ENCODE measurements at regions not wholly inside any gene's neighbourhood (a gene's known extent, or its start where the extent isn't known, plus 50 kb on each side); places are given as distances from the start of the nearest gene placed in this dataset.

DNA sequence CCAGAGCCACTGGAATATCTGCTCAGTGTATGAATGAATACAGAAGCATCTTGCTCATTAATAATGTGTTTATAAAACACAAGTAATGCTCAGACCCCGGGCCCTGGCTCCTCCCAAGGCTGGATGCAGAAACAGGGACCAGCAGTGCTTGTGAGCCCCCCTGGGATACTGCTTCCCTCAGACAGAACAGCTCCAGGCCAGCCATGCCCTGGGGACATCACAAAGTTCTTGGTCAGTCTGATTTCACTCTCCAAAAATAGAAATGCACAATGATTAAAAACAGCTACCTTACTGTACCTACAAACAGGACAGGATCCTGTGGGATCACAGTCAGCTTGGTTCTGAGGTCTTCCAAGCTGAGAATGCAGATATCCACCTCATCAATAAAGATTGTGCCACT lies 68.2 kb downstream of the ABCC12 start:
- no peaks in the 10 kb centered on the region for H3K79me2 ChIP-seq (ENCODE audit: control insufficient read depth, insufficient read depth, low read length)
- no peak for ATAC-seq
- no peak overlapping the region for H3K9ac ChIP-seq (ENCODE audit: insufficient read depth in 1 of 2, low read depth in 2 of 2, low read length in 2 of 2)
- H3K36me3 ChIP-seq (ENCODE audit: control insufficient read depth, insufficient read depth, low read length), result no peaks in the 10 kb centered on the region
- in situ Hi-C loops (cut with MboI), result no loop called here
- BruUV-seq (replicated peaks), result no TSS peak
- POLR2A ChIA-PET, result interaction anchor here (0.8 kb wide), 1 partner anchor 62 kb away, joined by 3 read pairs; no protein-coding TSS in a partner anchor
- no peaks in the 10 kb centered on the region for H3K9me3 ChIP-seq (replicated peaks; ENCODE audit: control insufficient read depth, insufficient read depth, low read depth, low read length)
- no peak for DNase-seq (ENCODE audit: extremely low read depth in 1 of 4, low spot score in 3 of 4)
- no peak overlapping the region for H3K4me2 ChIP-seq (ENCODE audit: insufficient read depth, low read length)
- FAIRE-seq, result no peak
- no peaks in the 10 kb centered on the region for H3K4me1 ChIP-seq (replicated peaks in 1 of 2; ENCODE audit: control insufficient read depth in 2 of 2, insufficient read depth in 2 of 2, low read length in 2 of 2)
- no peak for TF ChIP-seq RCOR1 (IDR thresholded peaks at IDR 0.05; ENCODE audit: borderline replicate concordance in 1 of 2, low read depth in 2 of 2, low read length in 2 of 2)
- no peak for TF ChIP-seq HCFC1 (IDR thresholded peaks at IDR 0.05; ENCODE audit: low read depth, low read length)
- TF ChIP-seq ZNF830 (CRISPR knock-in tag; IDR thresholded peaks at IDR 0.05), result no peak
- TF ChIP-seq RFX1 (IDR thresholded peaks at IDR 0.05), result no peak
- no peak for TF ChIP-seq ERF (CRISPR knock-in tag; IDR thresholded peaks at IDR 0.05)
- H4K20me1 ChIP-seq (replicated peaks; ENCODE audit: control insufficient read depth, insufficient read depth, low read length), result peaks cover 3% of the 10 kb centered on the region; the same call in 1 of the 2 replicates
- H3K27me3 ChIP-seq (ENCODE audit: control insufficient read depth in 2 of 2, insufficient read depth in 2 of 2, low read length in 2 of 2), result peaks cover 29 to 36% of the 10 kb centered on the region in 2 experiments
- H2AFZ ChIP-seq (ENCODE audit: low read depth, low read length), result no peak overlapping the region
- intact Hi-C loops (cut with micrococcal nuclease), result no loop called here
- 0% methylated on average over 1 of the region's 1 CpG for WGBS (ENCODE audit: insufficient coverage, low coverage, missing lambda C conversion rate)
- H3K27ac ChIP-seq (ENCODE audit: extremely low read depth, low read depth, low read length), result no peak overlapping the region
- H3K4me3 ChIP-seq, result no peak overlapping the region
- CTCF ChIA-PET (ENCODE audit: low intra/inter-chr PET ratio), result no interaction called here
- no peaks in the 10 kb centered on the region for H3K9me1 ChIP-seq (ENCODE audit: control insufficient read depth, insufficient read depth, low read length)

DNA sequence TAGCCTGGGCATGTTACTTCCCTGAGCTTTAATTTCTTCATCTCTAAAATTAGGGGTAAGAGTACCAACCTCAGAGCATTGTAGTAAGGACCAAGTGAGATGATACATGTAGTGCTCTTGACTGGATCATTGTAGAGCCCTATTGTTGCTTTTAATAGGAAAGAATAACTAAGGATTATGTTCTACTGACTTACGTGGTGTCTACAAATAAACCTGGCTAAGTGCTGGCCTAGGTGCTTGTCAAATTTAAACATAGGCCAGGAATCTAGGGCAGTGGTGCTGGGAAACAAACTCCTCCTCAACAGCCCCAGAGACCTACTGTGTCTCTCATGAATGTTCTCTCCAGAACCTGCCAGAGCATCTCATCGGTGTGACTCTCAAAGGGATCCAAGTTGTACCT lies 69.4 kb downstream of the ABCC12 start:
- POLR2A ChIA-PET, result interaction anchor here (0.7 kb wide), 1 partner anchor 879 kb away, joined by 3 read pairs; no protein-coding TSS in a partner anchor
- no peak overlapping the region for H3K4me2 ChIP-seq (ENCODE audit: insufficient read depth, low read length)
- intact Hi-C loops (cut with micrococcal nuclease) (no loop called here), in situ Hi-C loops (cut with MboI) (no loop called here)
- H3K9ac ChIP-seq (ENCODE audit: insufficient read depth in 1 of 2, low read depth in 2 of 2, low read length in 2 of 2), result no peak overlapping the region
- TF ChIP-seq ZBED1 (IDR thresholded peaks at IDR 0.05), result no peak
- TF ChIP-seq HNRNPH1 (optimal IDR thresholded peaks at IDR 0.05; ENCODE audit: low read depth, low read length), result no peak
- no peak for FAIRE-seq
- no peaks in the 10 kb centered on the region for H3K9me3 ChIP-seq (replicated peaks; ENCODE audit: control insufficient read depth, insufficient read depth, low read depth, low read length)
- 0% methylated on average over 2 of the region's 2 CpGs for WGBS (ENCODE audit: insufficient coverage, low coverage, missing lambda C conversion rate)
- no peaks in the 10 kb centered on the region for H3K79me2 ChIP-seq (ENCODE audit: control insufficient read depth, insufficient read depth, low read length)
- H3K36me3 ChIP-seq (ENCODE audit: control insufficient read depth, insufficient read depth, low read length), result no peaks in the 10 kb centered on the region
- peaks cover 3% of the 10 kb centered on the region; the same call in 1 of the 2 replicates for H4K20me1 ChIP-seq (replicated peaks; ENCODE audit: control insufficient read depth, insufficient read depth, low read length)
- ATAC-seq, result no peak
- no peaks in the 10 kb centered on the region for H3K4me1 ChIP-seq (replicated peaks in 1 of 2; ENCODE audit: control insufficient read depth in 2 of 2, insufficient read depth in 2 of 2, low read length in 2 of 2)
- no peak overlapping the region for H3K27ac ChIP-seq (ENCODE audit: extremely low read depth, low read depth, low read length)
- no peak for DNase-seq (ENCODE audit: extremely low read depth in 1 of 4, low spot score in 3 of 4)
- no peaks in the 10 kb centered on the region for H3K9me1 ChIP-seq (ENCODE audit: control insufficient read depth, insufficient read depth, low read length)
- no TSS peak for BruUV-seq (replicated peaks)
- H3K4me3 ChIP-seq, result no peak overlapping the region
- CTCF ChIA-PET (ENCODE audit: low intra/inter-chr PET ratio), result no interaction called here
- peaks cover 24 to 28% of the 10 kb centered on the region in 2 experiments; a peak in 4 of 5 replicates for H3K27me3 ChIP-seq (ENCODE audit: control insufficient read depth in 2 of 2, insufficient read depth in 2 of 2, low read length in 2 of 2)
- no peak overlapping the region for H2AFZ ChIP-seq (ENCODE audit: low read depth, low read length)
